HPDE6-E6E7 (cell line): ENCODE measurements at regions not wholly inside any gene's neighbourhood (a gene's known extent, or its start where the extent isn't known, plus 50 kb on each side); places are given as distances from the start of the nearest gene placed in this dataset.

Experiments
- DNase-seq: peaks from one replicate; pipeline ENCODE4 v3.0.0; 2011; ENCODE audit warnings: missing footprints; ENCODE audit errors: extremely low spot score

- DNase-seq: no peak
These were observed 122.2 kb downstream of the ZNF518B start for GRCh38 chr4:10335050-10335449.

- no peak for DNase-seq
These were observed 122.7 kb downstream of the ZNF518B start for GRCh38 chr4:10334506-10335028.

- DNase-seq: peak; percentile 22
These were observed 123.3 kb downstream of the ZNF518B start for GRCh38 chr4:10333942-10334341.

- no peak for DNase-seq
These were observed 131.2 kb downstream of the ZNF518B start for GRCh38 chr4:10326075-10326474.

GRCh38 chr4:10321931-10322330 is 135.3 kb downstream of the ZNF518B start:
- no peak for DNase-seq

GRCh38 chr4:10320130-10320529 is 137.1 kb downstream of the ZNF518B start:
- no peak for DNase-seq

- no peak for DNase-seq
These were observed 139.9 kb downstream of the ZNF518B start for GRCh38 chr4:10317345-10317744.

GRCh38 chr4:10316851-10317250 is 140.4 kb downstream of the ZNF518B start:
- DNase-seq: no peak

- no peak for DNase-seq
These were observed 141.6 kb downstream of the ZNF518B start for GRCh38 chr4:10315638-10316037.

- DNase-seq: no peak
These were observed 144.7 kb downstream of the ZNF518B start for GRCh38 chr4:10312568-10312967.

GRCh38 chr4:10311939-10312338 is 145.3 kb downstream of the ZNF518B start:
- DNase-seq: no peak

- DNase-seq: no peak
These were observed 151.4 kb downstream of the ZNF518B start for GRCh38 chr4:10305816-10306215.

GRCh38 chr4:10303291-10303690 is 153.9 kb downstream of the ZNF518B start:
- no peak for DNase-seq

GRCh38 chr4:10302096-10302495 is 155.1 kb downstream of the ZNF518B start:
- DNase-seq: no peak

- DNase-seq: no peak
These were observed 157.6 kb downstream of the ZNF518B start for GRCh38 chr4:10299601-10300000.

GRCh38 chr4:10298681-10299080 is 158.5 kb downstream of the ZNF518B start:
- no peak for DNase-seq

- no peak for DNase-seq
These were observed 160.5 kb downstream of the ZNF518B start for GRCh38 chr4:10296730-10297129.

- no peak for DNase-seq
These were observed 161.9 kb downstream of the ZNF518B start for GRCh38 chr4:10295301-10295700.

- no peak for DNase-seq
These were observed 167.7 kb downstream of the ZNF518B start for GRCh38 chr4:10289538-10289906.

- peak; percentile 25 for DNase-seq
These were observed 168.2 kb downstream of the ZNF518B start for GRCh38 chr4:10288830-10289537.

- no peak for DNase-seq
These were observed 168.4 kb upstream of the WDR1 start for GRCh38 chr4:10285028-10285427.

- DNase-seq: peak; percentile 41
These were observed 167.2 kb upstream of the WDR1 start for GRCh38 chr4:10283761-10284160.

GRCh38 chr4:10281996-10282395 is 165.4 kb upstream of the WDR1 start:
- peak; percentile 4 for DNase-seq

GRCh38 chr4:10279261-10279660 is 162.7 kb upstream of the WDR1 start:
- DNase-seq: no peak
